A673 (cell line): ENCODE measurements at regions not wholly inside any gene's neighbourhood (a gene's known extent, or its start where the extent isn't known, plus 50 kb on each side); places are given as distances from the start of the nearest gene placed in this dataset.

Source experiments
- BruUV-seq: library from RNA; stranded (reverse); fragments of 400-500 nt; replicated peaks from 2 replicates; lab custom pipeline; 2021; lab: Mats Ljungman, UMichigan
- CTCF ChIA-PET: fragments of 300-600 bp; sonication (Branson Sonifier 250); formaldehyde crosslinking; loops from one replicate; lab custom pipeline; 2022; ENCODE audit warnings: antibody characterized with exemption; lab: Charles Lee
- POLR2A ChIA-PET: fragments of 300-600 bp; sonication (Branson Sonifier 250); formaldehyde crosslinking; loops from one replicate; lab custom pipeline; 2022; ENCODE audit warnings: antibody characterized with exemption; ENCODE audit not compliant: low non-redundant PET; lab: Charles Lee
- DNase-seq: peaks from one replicate; pipeline ENCODE4 v3.0.0-alpha.2; 2015; ENCODE audit warnings: low spot score
- H3K27ac ChIP-seq: fragments of 200-600 bp; sonication (generic); 2 replicates; pipeline ENCODE4 v1.5.1; 2016; ENCODE audit warnings: mixed run types, low read depth, mild to moderate bottlenecking, mixed read lengths, antibody characterized with exemption, low read length; ENCODE audit not compliant: poor library complexity, severe bottlenecking
- H3K27me3 ChIP-seq: fragments of 200-600 bp; sonication (generic); replicated peaks from 2 replicates; pipeline ENCODE4 v1.6.1; 2017; ENCODE audit warnings: mixed run types, low read depth, mild to moderate bottlenecking, mixed read lengths, antibody characterized with exemption, low read length; ENCODE audit not compliant: insufficient read depth, poor library complexity
- H3K36me3 ChIP-seq: fragments of 200-600 bp; sonication (generic); 2 replicates; pipeline ENCODE4 v1.6.1; 2016; ENCODE audit warnings: mixed run types, mild to moderate bottlenecking, mixed read lengths, antibody characterized with exemption, low read length; ENCODE audit not compliant: insufficient read depth, poor library complexity, severe bottlenecking
- H3K4me1 ChIP-seq: fragments of 200-600 bp; sonication (generic); 2 replicates; pipeline ENCODE4 v1.6.1; 2017; ENCODE audit warnings: mixed run types, mild to moderate bottlenecking, mixed read lengths, antibody characterized with exemption, low read length; ENCODE audit not compliant: insufficient read depth, poor library complexity, severe bottlenecking
- H3K4me3 ChIP-seq: fragments of 200-600 bp; sonication (generic); 2 replicates; pipeline ENCODE4 v1.5.1; 2016; ENCODE audit warnings: low read depth, mixed run types, mild to moderate bottlenecking, mixed read lengths, low read length; ENCODE audit not compliant: poor library complexity, severe bottlenecking
- H3K9me3 ChIP-seq: fragments of 200-600 bp; sonication (generic); 2 replicates; pipeline ENCODE4 v1.6.1; 2016; ENCODE audit warnings: mixed run types, low read depth, mild to moderate bottlenecking, mixed read lengths, antibody characterized with exemption, low read length; ENCODE audit not compliant: poor library complexity, severe bottlenecking
- CTCF ChIP-seq: fragments of 300-800, 200-600 bp; sonication (generic); conservative IDR thresholded peaks from 2 replicates; pipeline ENCODE4 v1.5.1; 2017; ENCODE audit warnings: low read depth, mild to moderate bottlenecking, antibody characterized with exemption, low read length, moderate library complexity, mixed read lengths
- EZH2 ChIP-seq: fragments of 200-600 bp; sonication (generic); IDR thresholded peaks from 2 replicates; pipeline ENCODE4 v1.6.1; 2017; ENCODE audit warnings: borderline replicate concordance, low read depth, mild to moderate bottlenecking, mixed read lengths, antibody characterized with exemption, low read length; ENCODE audit not compliant: poor library complexity, severe bottlenecking
- intact Hi-C: fragments of 100-400 bp; cut with micrococcal nuclease; formaldehyde crosslinking; loops from one replicate; pipeline ENCODE4 v1.10.0; 2022; ENCODE audit not compliant: unreplicated experiment

- no peak overlapping the region for H3K27ac ChIP-seq
These were observed 79.2 kb downstream of the CASP12 start for GRCh38 chr11:104819107-104819506.

GRCh38 chr11:104817973-104818372 lies 80.3 kb downstream of the CASP12 start:
- Histone ChIP-seq H3K9me3 (no peaks in the 10 kb centered on the region), H3K4me3 (no peak overlapping the region), H3K27me3 (no peaks in the 10 kb centered on the region), H3K36me3 (no peaks in the 10 kb centered on the region), H3K27ac (no peak overlapping the region), H3K4me1 (no peaks in the 10 kb centered on the region)
- POLR2A ChIA-PET: no interaction called here
- intact Hi-C loops: no loop called here
- TF ChIP-seq CTCF: no peak
- TF ChIP-seq EZH2: no peak
- CTCF ChIA-PET: no interaction called here
- no peak for DNase-seq
- no TSS peak for BruUV-seq

More at GRCh38 chr11:104819107-104819506, 79.2 kb downstream of the CASP12 start:
- no peaks in the 10 kb centered on the region for H3K4me1 ChIP-seq
- CTCF ChIA-PET: no interaction called here
- no TSS peak for BruUV-seq
- no peaks in the 10 kb centered on the region for H3K27me3 ChIP-seq
- no peak overlapping the region for H3K4me3 ChIP-seq
- H3K9me3 ChIP-seq: no peaks in the 10 kb centered on the region
- DNase-seq: no peak
- H3K36me3 ChIP-seq: no peaks in the 10 kb centered on the region
- POLR2A ChIA-PET: no interaction called here
- intact Hi-C loops: no loop called here
- TF ChIP-seq CTCF: no peak
- TF ChIP-seq EZH2: no peak

GRCh38 chr11:104813532-104813931 lies 84.7 kb downstream of the CASP12 start:
- Histone ChIP-seq H3K9me3 (no peaks in the 10 kb centered on the region), H3K27me3 (no peaks in the 10 kb centered on the region), H3K4me1 (no peaks in the 10 kb centered on the region), H3K36me3 (no peaks in the 10 kb centered on the region), H3K4me3 (no peak overlapping the region), H3K27ac (no peak overlapping the region)
- no TSS peak for BruUV-seq
- POLR2A ChIA-PET: no interaction called here
- CTCF ChIA-PET: no interaction called here
- TF ChIP-seq EZH2: no peak
- TF ChIP-seq CTCF: no peak
- no peak for DNase-seq
- intact Hi-C loops: no loop called here
